ENCODE measurements at regions not wholly inside any gene's neighbourhood (a gene's known extent, or its start where the extent isn't known, plus 50 kb on each side); places are given as distances from the start of the nearest gene placed in this dataset.

- DNase-seq (ENCODE audit: low read depth in 3 of 3, low spot score in 2 of 3): no peak
Measured at GRCh38 chr2:180328795-180329422, 321.8 kb upstream of the CWC22 start.

DNA sequence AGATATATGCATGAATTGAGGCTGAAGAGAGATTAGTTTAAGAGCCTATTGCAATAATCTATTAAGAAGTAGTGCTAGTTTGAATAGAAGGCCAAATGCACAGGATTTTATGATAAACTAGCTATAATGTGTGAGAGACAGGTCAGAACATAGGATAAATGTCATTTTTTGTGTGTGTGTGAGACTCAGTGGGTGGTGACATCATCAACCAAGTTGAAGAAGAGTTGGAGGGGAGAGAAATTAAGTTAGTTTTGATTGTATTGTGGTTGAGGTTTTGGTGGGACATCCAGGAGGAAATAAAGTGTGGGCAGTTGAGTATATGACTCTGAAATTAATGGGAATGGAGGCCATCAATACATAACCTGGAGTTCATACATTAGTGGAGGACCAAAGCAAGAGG lies 320.1 kb upstream of the CWC22 start:
- DNase-seq (ENCODE audit: low read depth in 3 of 3, low spot score in 2 of 3): no peak

GRCh38 chr2:180325416-180326120 lies 318.5 kb upstream of the CWC22 start:
- DNase-seq (ENCODE audit: low read depth in 3 of 3, low spot score in 2 of 3): peak in 2 of 3 donors; percentile 15 to 20

- no peak for DNase-seq (ENCODE audit: low read depth in 3 of 3, low spot score in 2 of 3)
Measured at GRCh38 chr2:180324182-180324581, 317.1 kb upstream of the CWC22 start.

- peak in 1 of 3 donors; percentile 2 for DNase-seq (ENCODE audit: low read depth in 3 of 3, low spot score in 2 of 3)
Measured at GRCh38 chr2:180322781-180323180, 315.7 kb upstream of the CWC22 start.

DNA sequence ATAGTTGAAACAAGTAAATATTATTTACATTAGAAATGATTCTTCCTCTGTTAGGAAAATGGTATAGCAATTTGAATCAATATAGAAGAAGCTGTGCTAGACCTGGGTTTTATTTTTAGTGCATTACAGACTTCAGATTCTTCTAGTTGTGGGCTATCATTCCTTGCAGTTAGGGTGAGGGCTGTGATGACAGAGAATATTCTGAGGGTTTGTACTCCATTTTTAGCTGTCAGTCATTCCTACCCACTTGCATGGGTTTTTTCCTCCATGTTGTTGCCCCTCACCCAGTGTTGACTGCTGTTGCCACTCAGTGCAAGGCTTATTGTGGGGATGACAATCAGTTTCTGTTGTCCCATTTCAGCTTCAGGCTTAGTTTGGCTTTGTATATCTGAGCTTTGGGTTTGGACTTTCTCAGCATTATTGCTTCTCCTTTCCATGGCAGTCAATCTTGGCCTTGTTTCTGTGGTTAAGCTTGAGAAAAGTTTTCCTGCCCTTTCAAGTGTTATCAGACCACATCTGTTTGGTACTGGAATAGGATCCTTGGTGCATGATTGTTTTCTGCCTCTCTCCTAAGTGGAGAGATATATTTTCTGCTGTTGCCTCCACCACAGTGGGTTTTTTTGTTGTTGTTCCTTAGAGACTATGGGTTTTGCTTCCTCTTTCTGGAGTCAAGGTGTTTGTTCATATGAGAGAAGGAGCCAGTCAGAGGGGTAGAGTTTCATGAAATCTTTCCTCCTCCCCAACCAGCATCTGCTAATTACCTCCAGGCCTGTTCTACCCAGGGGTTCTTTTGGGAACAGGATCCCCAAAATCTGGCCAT lies 312.7 kb upstream of the CWC22 start:
- DNase-seq (ENCODE audit: low read depth in 3 of 3, low spot score in 2 of 3): no peak

- no peak for DNase-seq (ENCODE audit: low read depth in 3 of 3, low spot score in 2 of 3)
Measured at GRCh38 chr2:180314086-180314485, 307.0 kb upstream of the CWC22 start.

- no peak for DNase-seq (ENCODE audit: low read depth in 3 of 3, low spot score in 2 of 3)
Measured at GRCh38 chr2:180312542-180312941, 305.4 kb upstream of the CWC22 start.

DNA sequence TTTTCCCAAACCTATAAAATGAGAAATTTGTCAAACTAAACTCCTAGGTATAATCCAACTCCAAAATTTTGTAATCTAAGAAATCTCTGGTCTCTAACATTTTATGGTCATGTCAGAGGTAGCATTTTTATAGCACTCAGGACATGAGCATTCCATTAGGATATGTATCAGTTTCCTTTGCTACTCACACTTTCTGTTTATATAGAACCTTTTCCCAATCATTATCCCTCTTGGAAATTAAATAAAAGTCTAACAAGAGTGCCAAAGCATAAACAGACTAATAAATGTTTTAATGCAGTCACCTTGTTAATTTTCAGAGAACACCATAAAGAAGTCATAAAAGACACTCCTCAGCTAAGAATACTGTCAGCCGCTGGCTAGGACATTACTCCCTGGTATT lies 300.0 kb upstream of the CWC22 start:
- no peak for DNase-seq (ENCODE audit: low read depth in 3 of 3, low spot score in 2 of 3)

DNA sequence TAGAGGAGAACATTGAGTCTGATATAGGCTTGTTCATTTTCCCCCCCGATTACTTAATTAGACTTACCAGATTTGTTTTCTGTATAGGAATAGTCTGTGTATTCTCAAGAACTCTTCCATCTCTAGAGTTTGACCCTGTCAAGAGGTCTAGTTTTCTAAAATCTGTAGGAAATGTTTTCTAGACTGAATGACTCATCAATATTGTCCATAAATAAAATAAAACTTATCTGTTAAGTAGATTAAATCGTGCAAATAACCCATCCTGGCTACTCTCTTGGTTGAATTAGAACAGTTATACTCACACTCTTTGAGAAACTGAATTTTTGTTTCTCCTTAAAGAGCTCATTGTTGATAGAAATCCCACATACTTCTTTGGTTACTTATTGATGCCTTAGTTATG lies 299.2 kb upstream of the CWC22 start:
- no peak for DNase-seq (ENCODE audit: low read depth in 3 of 3, low spot score in 2 of 3)

- no peak for DNase-seq (ENCODE audit: low read depth in 3 of 3, low spot score in 2 of 3)
Measured at GRCh38 chr2:180291552-180292421, 284.7 kb upstream of the CWC22 start.

GRCh38 chr2:180291060-180291459 lies 284.0 kb upstream of the CWC22 start:
- no peak for DNase-seq (ENCODE audit: low read depth in 3 of 3, low spot score in 2 of 3)

DNA sequence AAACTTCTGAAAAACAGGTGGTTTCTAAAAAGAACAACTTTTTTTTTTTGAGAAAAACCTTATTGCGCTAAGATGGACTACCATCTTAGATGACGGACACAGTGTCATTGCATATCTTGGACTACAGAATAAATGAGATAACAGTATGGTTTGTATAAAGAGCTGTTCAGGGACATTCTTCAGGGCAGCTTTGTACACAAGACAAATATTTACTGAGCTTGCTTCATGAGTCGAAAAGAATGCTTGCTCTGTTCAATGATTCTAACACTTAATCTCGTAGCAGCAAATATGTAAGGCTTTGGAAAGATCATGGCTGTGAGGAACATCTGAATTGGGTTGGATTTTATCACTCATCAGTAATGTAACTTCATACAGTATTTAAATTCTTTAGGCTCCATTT lies 282.5 kb upstream of the CWC22 start:
- no peak for DNase-seq (ENCODE audit: low read depth in 3 of 3, low spot score in 2 of 3)

DNA sequence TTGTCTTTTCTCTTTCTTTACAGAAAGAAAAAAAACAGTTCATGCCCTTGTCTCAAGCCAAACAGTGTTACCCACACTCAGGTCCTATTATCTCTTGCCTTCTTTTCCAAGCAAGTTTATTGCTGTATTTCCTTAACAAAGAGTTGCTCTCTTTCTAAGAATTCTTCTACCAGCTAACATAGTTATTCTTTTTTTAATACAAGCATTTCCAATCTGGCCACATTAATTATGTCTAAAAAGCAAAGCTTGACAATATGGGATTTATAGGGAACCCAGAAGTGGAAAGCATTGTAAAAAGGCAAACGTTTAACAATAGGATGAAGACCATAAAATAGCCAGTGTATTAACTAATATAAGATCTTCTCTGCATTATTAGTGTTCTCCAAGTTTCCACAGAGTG lies 272.5 kb upstream of the CWC22 start:
- DNase-seq (ENCODE audit: low read depth in 3 of 3, low spot score in 2 of 3): no peak

- no peak for DNase-seq (ENCODE audit: low read depth in 3 of 3, low spot score in 2 of 3)
Measured at GRCh38 chr2:180276733-180277132, 269.6 kb upstream of the CWC22 start.

- DNase-seq (ENCODE audit: low read depth in 3 of 3, low spot score in 2 of 3): no peak
Measured at GRCh38 chr2:180268006-180268405, 260.9 kb upstream of the CWC22 start.

DNA sequence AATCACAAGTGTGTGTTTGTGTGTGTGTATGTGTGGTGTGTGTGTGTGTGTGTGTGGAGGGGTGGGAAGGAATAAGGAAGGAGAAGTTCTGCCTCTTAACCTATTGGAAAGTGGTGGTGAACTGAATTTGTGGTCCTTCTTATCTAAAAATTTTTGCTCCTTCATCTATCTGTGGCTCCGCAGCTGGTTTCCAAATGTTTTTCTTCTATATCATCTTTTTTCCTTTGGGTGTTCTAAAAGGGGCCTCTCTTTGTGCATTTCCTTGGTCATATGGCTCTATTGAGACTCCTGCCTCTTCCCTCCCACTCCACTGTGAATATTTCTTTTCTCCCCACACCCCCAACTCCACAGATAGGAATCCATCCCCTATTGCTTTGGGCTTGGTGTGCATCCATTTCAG lies 254.9 kb upstream of the CWC22 start:
- no peak for DNase-seq (ENCODE audit: low read depth in 3 of 3, low spot score in 2 of 3)

DNA sequence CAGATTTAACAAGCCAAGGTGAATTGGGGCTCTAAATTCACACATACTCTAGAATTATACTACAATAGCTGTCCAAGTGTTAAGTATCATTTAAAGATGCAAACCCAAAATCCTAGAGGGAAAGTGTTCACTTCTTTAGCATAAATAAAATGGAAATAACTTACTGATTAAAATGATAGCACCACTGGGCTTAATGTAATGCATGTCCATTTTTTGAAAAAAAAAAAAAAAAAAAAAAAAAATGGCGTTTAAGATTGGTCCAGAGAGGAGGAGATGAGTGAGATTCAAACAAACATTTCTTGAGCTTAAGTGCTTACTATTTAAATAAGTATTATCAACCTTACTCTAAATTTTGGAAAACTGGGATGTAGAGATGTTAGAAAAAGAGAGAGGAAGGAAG lies 251.5 kb upstream of the CWC22 start:
- no peak for DNase-seq (ENCODE audit: low read depth in 3 of 3, low spot score in 2 of 3)

DNA sequence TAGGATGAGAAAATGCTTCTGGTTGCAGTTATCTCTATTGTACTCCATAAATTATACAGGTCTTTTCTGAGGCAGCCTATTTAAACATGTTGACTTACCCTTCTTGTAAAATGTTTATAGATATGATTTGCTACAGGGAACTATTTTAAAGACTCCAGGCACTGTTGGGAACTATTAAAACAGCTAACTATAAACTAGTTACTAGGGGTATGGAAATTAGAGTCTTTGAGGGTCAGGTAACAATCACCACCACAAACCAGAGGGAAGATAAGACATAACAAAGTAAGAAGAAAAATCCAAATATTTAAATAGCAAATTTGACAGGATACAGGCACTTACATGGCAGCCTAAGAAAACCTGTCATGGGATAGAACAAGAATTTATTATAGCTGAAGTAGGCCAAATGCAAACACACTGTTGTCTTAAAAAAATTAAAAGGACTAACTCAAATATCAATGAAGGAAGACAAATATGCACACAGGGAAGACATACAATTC lies 251.0 kb upstream of the CWC22 start:
- no peak for DNase-seq (ENCODE audit: low read depth in 3 of 3, low spot score in 2 of 3)

- no peak for DNase-seq (ENCODE audit: low read depth in 3 of 3, low spot score in 2 of 3)
Measured at GRCh38 chr2:180257247-180257646, 250.2 kb upstream of the CWC22 start.

DNA sequence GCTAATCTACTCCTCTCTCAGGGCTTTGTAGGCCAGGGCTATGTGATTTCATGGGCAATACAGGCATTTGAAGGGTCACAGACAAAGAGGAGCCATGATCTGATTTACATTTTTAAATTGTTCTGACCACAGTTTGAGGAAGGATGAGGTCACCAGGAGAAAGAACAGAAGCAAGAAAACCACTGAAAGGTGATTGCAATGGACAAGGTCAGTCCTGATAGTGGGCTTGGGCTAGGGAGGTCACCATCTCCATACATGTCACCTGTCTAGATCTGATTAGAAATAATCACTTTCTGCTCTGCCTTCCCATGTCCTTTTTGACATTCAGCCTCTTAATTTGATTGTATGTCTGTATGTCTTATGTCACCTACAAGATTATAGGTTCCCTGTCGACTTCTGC lies 248.9 kb upstream of the CWC22 start:
- DNase-seq (ENCODE audit: low read depth in 3 of 3, low spot score in 2 of 3): no peak

Measured in right renal cortex interstitium (tissue), 3 donors.